ENCODE measurements at regions not wholly inside any gene's neighbourhood (a gene's known extent, or its start where the extent isn't known, plus 50 kb on each side); places are given as distances from the start of the nearest gene placed in this dataset.

DNA sequence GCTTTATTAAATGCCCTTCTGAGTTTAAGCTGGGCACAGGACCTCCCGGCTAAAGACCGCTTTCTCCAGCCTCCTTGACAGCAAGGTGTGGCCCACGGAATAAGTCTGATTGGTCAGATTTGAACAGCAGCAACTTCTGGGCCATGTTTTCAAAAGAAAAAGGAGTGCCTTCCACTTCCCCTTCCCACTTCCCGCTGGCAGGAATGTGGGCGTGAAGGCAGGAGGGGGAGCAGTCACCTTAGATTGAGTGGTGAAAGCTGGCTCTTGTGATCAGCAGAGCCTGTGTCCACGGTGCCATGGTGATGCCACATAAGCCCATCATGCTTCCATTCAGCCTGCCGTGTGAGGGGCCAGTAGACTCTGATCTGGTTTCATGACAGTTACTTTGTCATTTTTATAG is 136.6 kb upstream of the GLI2 start:
- TF ChIP-seq, protein P1, sequence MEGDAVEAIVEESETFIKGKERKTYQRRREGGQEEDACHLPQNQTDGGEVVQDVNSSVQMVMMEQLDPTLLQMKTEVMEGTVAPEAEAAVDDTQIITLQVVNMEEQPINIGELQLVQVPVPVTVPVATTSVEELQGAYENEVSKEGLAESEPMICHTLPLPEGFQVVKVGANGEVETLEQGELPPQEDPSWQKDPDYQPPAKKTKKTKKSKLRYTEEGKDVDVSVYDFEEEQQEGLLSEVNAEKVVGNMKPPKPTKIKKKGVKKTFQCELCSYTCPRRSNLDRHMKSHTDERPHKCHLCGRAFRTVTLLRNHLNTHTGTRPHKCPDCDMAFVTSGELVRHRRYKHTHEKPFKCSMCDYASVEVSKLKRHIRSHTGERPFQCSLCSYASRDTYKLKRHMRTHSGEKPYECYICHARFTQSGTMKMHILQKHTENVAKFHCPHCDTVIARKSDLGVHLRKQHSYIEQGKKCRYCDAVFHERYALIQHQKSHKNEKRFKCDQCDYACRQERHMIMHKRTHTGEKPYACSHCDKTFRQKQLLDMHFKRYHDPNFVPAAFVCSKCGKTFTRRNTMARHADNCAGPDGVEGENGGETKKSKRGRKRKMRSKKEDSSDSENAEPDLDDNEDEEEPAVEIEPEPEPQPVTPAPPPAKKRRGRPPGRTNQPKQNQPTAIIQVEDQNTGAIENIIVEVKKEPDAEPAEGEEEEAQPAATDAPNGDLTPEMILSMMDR (IDR thresholded peaks at IDR 0.05): no peak
- no peak for TF ChIP-seq EZH2 (IDR thresholded peaks at IDR 0.05; ENCODE audit: borderline replicate concordance, insufficient read depth, low read depth, low read length, poor library complexity, severe bottlenecking)

Measured in B cell (primary cell).